GM23248 (cell line): ENCODE measurements at regions not wholly inside any gene's neighbourhood (a gene's known extent, or its start where the extent isn't known, plus 50 kb on each side); places are given as distances from the start of the nearest gene placed in this dataset.

Experiments
- EZH2 ChIP-seq: fragments of 200-600 bp; sonication (generic); IDR thresholded peaks from 2 replicates; pipeline ENCODE4 v1.6.1; 2018; ENCODE audit warnings: antibody characterized with exemption, mild to moderate bottlenecking; ENCODE audit not compliant: insufficient read depth, poor library complexity, severe bottlenecking
- EZH2phosphoT487 ChIP-seq: fragments of 200-600 bp; sonication (generic); IDR thresholded peaks from 2 replicates; pipeline ENCODE4 v1.6.1; 2018; ENCODE audit warnings: antibody characterized with exemption, moderate library complexity, mild to moderate bottlenecking, low read depth; ENCODE audit not compliant: insufficient read depth

- TF ChIP-seq EZH2 = no peak
- no peak for TF ChIP-seq EZH2phosphoT487
Observed at GRCh38 chrX:8919801-8920200, 114.1 kb downstream of the FAM9B start.
